Esophagus squamous epithelium (tissue), 5 donors: ENCODE measurements at regions not wholly inside any gene's neighbourhood (a gene's known extent, or its start where the extent isn't known, plus 50 kb on each side); places are given as distances from the start of the nearest gene placed in this dataset.
"Not testable (repeated sequence)": the region's sequence is repeated elsewhere in the genome, so short reads cannot be mapped to it uniquely, and the experiment has no call there.

Experiments
- DNase-seq: peaks from one replicate; lab custom pipeline; 2025; lab: John Stamatoyannopoulos, UW
- H3K27ac ChIP-seq, 4 donors: fragments of 200-600 bp; sonication (generic); one replicate each; pipeline ENCODE4 v1.5.1; 2016 to 2019; ENCODE audit warnings: mild to moderate bottlenecking in 1 of 4
- H3K27me3 ChIP-seq, 4 donors: fragments of 200-600 bp; sonication (generic); 1 replicate in 3 of 4; 2 replicates in 1 of 4; pipeline versions ENCODE4 v1.5.1 to v1.6.0; 2017 to 2021; ENCODE audit warnings: antibody characterized with exemption in 1 of 4
- H3K36me3 ChIP-seq, 3 donors: fragments of 200-600 bp; sonication (generic); one replicate each; pipeline ENCODE4 v1.5.1; 2016 to 2019
- H3K4me1 ChIP-seq, 3 donors: fragments of 200-600 bp; sonication (generic); one replicate each; pipeline ENCODE4 v1.5.1; 2017 to 2019
- H3K4me3 ChIP-seq, 4 donors: fragments of 200-600 bp; sonication (generic); 1 replicate in 3 of 4; 2 replicates in 1 of 4; pipeline ENCODE4 v1.5.1; 2016 to 2019; ENCODE audit warnings: mild to moderate bottlenecking in 2 of 4, moderate library complexity in 1 of 4
- H3K9me3 ChIP-seq, 3 donors: fragments of 200-600 bp; sonication (generic); one replicate each; pipeline ENCODE4 v1.5.1; 2016 to 2019
- CTCF ChIP-seq, 6 experiments: fragments of 450-650 bp in 4 of 6; fragments of 200-600 bp in 2 of 6; sonication (generic) in 2 of 6; IDR thresholded peaks; one replicate each; pipeline ENCODE4 v1.5.1; 2016 to 2019; ENCODE audit warnings: antibody characterized with exemption in 6 of 6, mild to moderate bottlenecking in 4 of 6, moderate library complexity in 4 of 6
- POLR2A ChIP-seq, 4 donors: fragments of 450-650 bp; IDR thresholded peaks; one replicate each; pipeline ENCODE4 v1.6.1; 2017; ENCODE audit warnings: antibody characterized with exemption in 4 of 4, mild to moderate bottlenecking in 4 of 4, moderate library complexity in 3 of 4
- WGBS, 2 donors: methylation state at CpG; one replicate each; pipeline ENCODE4 v1.1.5; 2018; 5-methylcytosine and 5-hydroxymethylcytosine counted together
- intact Hi-C: fragments of 100-400 bp; cut with DNase I; formaldehyde crosslinking; loops from one replicate; pipeline ENCODE4 v1.15.0; 2022
- donor health status: DM: yes; HTN: yes; CAD: no.

GRCh38 chr5:143921525-143922311 is 109.8 kb downstream of the HMHB1 start:
- TF ChIP-seq POLR2A (IDR thresholded peaks at IDR 0.05), result no peak
- no peak for TF ChIP-seq CTCF (IDR thresholded peaks at IDR 0.05)
- peaks cover 0 to 40% (median 19%) of the 10 kb centered on the region in 3 donors for H3K4me1 ChIP-seq
- H3K27ac ChIP-seq, result peak overlapping the region in 3 of 4 donors; percentile 62 to 73 (median 69)
- no peaks in the 10 kb centered on the region for H3K36me3 ChIP-seq
- intact Hi-C loops, result no loop called here
- 63 to 73% methylated on average over 1 of the region's 1 CpG for WGBS, 2 donors
- H3K27me3 ChIP-seq, result no peaks in the 10 kb centered on the region
- H3K4me3 ChIP-seq, result no peak overlapping the region
- H3K9me3 ChIP-seq, result no peaks in the 10 kb centered on the region
- no peak for DNase-seq

- no peaks in the 10 kb centered on the region for H3K36me3 ChIP-seq
- peaks cover 0 to 40% (median 19%) of the 10 kb centered on the region in 3 donors for H3K4me1 ChIP-seq
- no peak for DNase-seq
- peak overlapping the region; percentile 59 to 73 (median 66) for H3K27ac ChIP-seq
- H3K4me3 ChIP-seq, result no peak overlapping the region
- no peaks in the 10 kb centered on the region for H3K9me3 ChIP-seq
- H3K27me3 ChIP-seq, result no peaks in the 10 kb centered on the region
- TF ChIP-seq POLR2A (IDR thresholded peaks at IDR 0.05) (no peak), CTCF (IDR thresholded peaks at IDR 0.05) (no peak)
- WGBS, 2 donors, result 36 to 47% methylated on average over 2 of the region's 2 CpGs
- intact Hi-C loops, result no loop called here
These were observed 110.8 kb downstream of the HMHB1 start for GRCh38 chr5:143922718-143923117.

- 51 to 59% methylated on average over 6 of the region's 6 CpGs for WGBS, 2 donors
- no peak for DNase-seq
- TF ChIP-seq POLR2A (IDR thresholded peaks at IDR 0.05), result no peak
- no peak for TF ChIP-seq CTCF (IDR thresholded peaks at IDR 0.05)
- no peak overlapping the region for H3K4me3 ChIP-seq
- intact Hi-C loops, result no loop called here
- H3K27ac ChIP-seq, result peak overlapping the region in 3 of 4 donors; percentile 50 to 73 (median 69)
- H3K27me3 ChIP-seq, result no peaks in the 10 kb centered on the region
- H3K36me3 ChIP-seq, result no peaks in the 10 kb centered on the region
- H3K4me1 ChIP-seq, result peaks cover 0 to 43% (median 19%) of the 10 kb centered on the region in 3 donors
- no peaks in the 10 kb centered on the region for H3K9me3 ChIP-seq
These were observed 111.8 kb downstream of the HMHB1 start for GRCh38 chr5:143923634-143924266.

GRCh38 chr5:143924311-143924978 is 112.5 kb downstream of the HMHB1 start:
- no peak for DNase-seq
- H3K4me1 ChIP-seq, result peaks cover 0 to 50% (median 19%) of the 10 kb centered on the region in 3 donors
- 29 to 55% methylated on average over 4 of the region's 4 CpGs for WGBS, 2 donors
- no peaks in the 10 kb centered on the region for H3K36me3 ChIP-seq
- TF ChIP-seq POLR2A (IDR thresholded peaks at IDR 0.05) (no peak), CTCF (IDR thresholded peaks at IDR 0.05) (no peak)
- H3K4me3 ChIP-seq, result no peak overlapping the region
- intact Hi-C loops, result no loop called here
- no peaks in the 10 kb centered on the region for H3K9me3 ChIP-seq
- H3K27ac ChIP-seq, result peak overlapping the region in 3 of 4 donors; percentile 50 to 73 (median 69)
- no peaks in the 10 kb centered on the region for H3K27me3 ChIP-seq

- DNase-seq, result not testable (repeated sequence)
- 79 to 85% methylated on average over 3 of the region's 3 CpGs for WGBS, 2 donors
These were observed 113.0 kb downstream of the HMHB1 start for GRCh38 chr5:143924979-143925325.

More at GRCh38 chr5:143924979-143925325, 113.0 kb downstream of the HMHB1 start:
- H3K4me3 ChIP-seq, H3K9me3 ChIP-seq, intact Hi-C loops, H3K27me3 ChIP-seq, H3K36me3 ChIP-seq, H3K27ac ChIP-seq: not testable (repeated sequence)
- H3K4me1 ChIP-seq, result peaks cover 0 to 52% (median 19%) of the 10 kb centered on the region in 3 donors
